Peyer's patch (tissue), 4 donors: ENCODE measurements at regions not wholly inside any gene's neighbourhood (a gene's known extent, or its start where the extent isn't known, plus 50 kb on each side); places are given as distances from the start of the nearest gene placed in this dataset.

Source experiments
- POLR2A ChIP-seq, 2 donors: fragments of 450-650 bp; IDR thresholded peaks; one replicate each; pipeline ENCODE4 v1.5.1; 2017; ENCODE audit warnings: antibody characterized with exemption in 2 of 2, mild to moderate bottlenecking in 2 of 2, moderate library complexity in 2 of 2
- TF ChIP-seq, protein P1 (sequence below), 6 experiments: fragments of 450-650 bp in 4 of 6; fragments of 200-600 bp in 2 of 6; sonication (generic) in 1 of 6; IDR thresholded peaks; one replicate each; pipeline ENCODE4 v1.5.1; 2017 to 2019; ENCODE audit warnings: antibody characterized with exemption in 6 of 6, mild to moderate bottlenecking in 3 of 6, moderate library complexity in 1 of 6

DNA sequence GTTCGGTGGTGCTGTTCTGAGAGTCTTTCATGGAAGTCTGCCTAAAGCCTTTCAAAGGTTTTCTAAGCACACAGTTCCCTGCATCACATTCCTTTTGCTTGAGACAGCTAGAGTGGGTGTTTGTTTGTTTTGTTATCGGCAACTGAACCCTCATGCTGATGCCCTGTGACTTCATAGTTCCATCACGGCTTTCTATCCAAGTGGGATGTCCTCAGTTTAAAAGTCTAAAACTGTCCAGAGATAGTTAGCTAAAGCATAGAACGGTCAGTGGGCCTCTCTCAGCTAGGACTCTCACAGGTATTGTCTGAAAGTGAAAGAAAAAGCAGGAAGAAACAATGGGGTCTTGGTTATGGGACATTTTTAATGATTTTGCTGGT, 337.3 kb downstream of the OSR1 start:
- TF ChIP-seq POLR2A (IDR thresholded peaks at IDR 0.05), result no peak
- TF ChIP-seq, protein P1, sequence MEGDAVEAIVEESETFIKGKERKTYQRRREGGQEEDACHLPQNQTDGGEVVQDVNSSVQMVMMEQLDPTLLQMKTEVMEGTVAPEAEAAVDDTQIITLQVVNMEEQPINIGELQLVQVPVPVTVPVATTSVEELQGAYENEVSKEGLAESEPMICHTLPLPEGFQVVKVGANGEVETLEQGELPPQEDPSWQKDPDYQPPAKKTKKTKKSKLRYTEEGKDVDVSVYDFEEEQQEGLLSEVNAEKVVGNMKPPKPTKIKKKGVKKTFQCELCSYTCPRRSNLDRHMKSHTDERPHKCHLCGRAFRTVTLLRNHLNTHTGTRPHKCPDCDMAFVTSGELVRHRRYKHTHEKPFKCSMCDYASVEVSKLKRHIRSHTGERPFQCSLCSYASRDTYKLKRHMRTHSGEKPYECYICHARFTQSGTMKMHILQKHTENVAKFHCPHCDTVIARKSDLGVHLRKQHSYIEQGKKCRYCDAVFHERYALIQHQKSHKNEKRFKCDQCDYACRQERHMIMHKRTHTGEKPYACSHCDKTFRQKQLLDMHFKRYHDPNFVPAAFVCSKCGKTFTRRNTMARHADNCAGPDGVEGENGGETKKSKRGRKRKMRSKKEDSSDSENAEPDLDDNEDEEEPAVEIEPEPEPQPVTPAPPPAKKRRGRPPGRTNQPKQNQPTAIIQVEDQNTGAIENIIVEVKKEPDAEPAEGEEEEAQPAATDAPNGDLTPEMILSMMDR (IDR thresholded peaks at IDR 0.05), result no peak
